Ramos (cell line): ENCODE measurements at regions not wholly inside any gene's neighbourhood (a gene's known extent, or its start where the extent isn't known, plus 50 kb on each side); places are given as distances from the start of the nearest gene placed in this dataset.
"Not testable (repeated sequence)": the region's sequence is repeated elsewhere in the genome, so short reads cannot be mapped to it uniquely, and the experiment has no call there.

Experiments
- in situ Hi-C: fragments of 300-500 bp; cut with MboI; formaldehyde crosslinking; loops from one replicate; pipeline ENCODE4 v1.14.3; 2022; ENCODE audit warnings: low sequenced_read_pairs; ENCODE audit not compliant: unreplicated experiment

GRCh38 chr7:131655866-131656265 is 99.4 kb upstream of the PODXL start:
- in situ Hi-C loops: no loop called here

- in situ Hi-C loops: no loop called here
Measured at GRCh38 chr7:131655447-131655846, 99.0 kb upstream of the PODXL start.

- in situ Hi-C loops: no loop called here
Measured at GRCh38 chr7:131654668-131655326, 98.4 kb upstream of the PODXL start.

- in situ Hi-C loops: no loop called here
Measured at GRCh38 chr7:131654249-131654558, 97.8 kb upstream of the PODXL start.

- in situ Hi-C loops: no loop called here
Measured at GRCh38 chr7:131653418-131654248, 97.2 kb upstream of the PODXL start.

GRCh38 chr7:131652934-131653333 is 96.5 kb upstream of the PODXL start:
- in situ Hi-C loops: no loop called here

GRCh38 chr7:131652194-131652593 is 95.8 kb upstream of the PODXL start:
- in situ Hi-C loops: no loop called here

GRCh38 chr7:131649879-131650278 is 93.5 kb upstream of the PODXL start:
- in situ Hi-C loops: no loop called here

GRCh38 chr7:131649003-131649541 is 92.6 kb upstream of the PODXL start:
- in situ Hi-C loops: no loop called here

GRCh38 chr7:131648491-131648890 is 92.1 kb upstream of the PODXL start:
- in situ Hi-C loops: no loop called here

GRCh38 chr7:131646203-131646602 is 89.8 kb upstream of the PODXL start:
- in situ Hi-C loops: no loop called here

GRCh38 chr7:131642429-131642828 is 86.0 kb upstream of the PODXL start:
- in situ Hi-C loops: no loop called here

- in situ Hi-C loops: no loop called here
Measured at GRCh38 chr7:131640686-131641085, 84.3 kb upstream of the PODXL start.

- in situ Hi-C loops: no loop called here
Measured at GRCh38 chr7:131638641-131639430, 82.4 kb upstream of the PODXL start.

GRCh38 chr7:131637859-131638258 is 81.4 kb upstream of the PODXL start:
- in situ Hi-C loops: no loop called here

GRCh38 chr7:131636092-131636491 is 79.7 kb upstream of the PODXL start:
- in situ Hi-C loops: no loop called here

GRCh38 chr7:131634197-131634596 is 77.8 kb upstream of the PODXL start:
- in situ Hi-C loops: not testable (repeated sequence)

- in situ Hi-C loops: no loop called here
Measured at GRCh38 chr7:131633342-131633843, 77.0 kb upstream of the PODXL start.

GRCh38 chr7:131630427-131630826 is 74.0 kb upstream of the PODXL start:
- in situ Hi-C loops: no loop called here

- in situ Hi-C loops: no loop called here
Measured at GRCh38 chr7:131629217-131629882, 72.9 kb upstream of the PODXL start.
